ENCODE measurements at regions not wholly inside any gene's neighbourhood (a gene's known extent, or its start where the extent isn't known, plus 50 kb on each side); places are given as distances from the start of the nearest gene placed in this dataset.

GRCh38 chr3:137071104-137071503 is 113.3 kb downstream of the IL20RB start:
- TF ChIP-seq CTCF (IDR thresholded peaks at IDR 0.05; ENCODE audit: insufficient read depth, low read depth, low read length) (no peak), EZH2 (IDR thresholded peaks at IDR 0.05; ENCODE audit: insufficient read depth, low read length) (no peak)
